GM23338 (cell line): ENCODE measurements at regions not wholly inside any gene's neighbourhood (a gene's known extent, or its start where the extent isn't known, plus 50 kb on each side); places are given as distances from the start of the nearest gene placed in this dataset.

Experiments used
- ATAC-seq: fragments of 200-7000 bp; cut with Tn5 transposase; 3 replicates; pipeline ENCODE4 v1.9.1; 2020
- DNase-seq: peaks from one replicate; pipeline ENCODE4 v3.0.0-alpha.2; 2015; ENCODE audit warnings: low spot score
- H2AFZ ChIP-seq: fragments of 200-600 bp; sonication (generic); 2 replicates; pipeline ENCODE4 v1.8.0; 2016; ENCODE audit warnings: antibody characterized with exemption, mild to moderate bottlenecking, moderate library complexity
- H3F3A ChIP-seq: fragments of 200-600 bp; sonication (generic); replicated peaks from 2 replicates; pipeline ENCODE4 v1.8.0; 2017; ENCODE audit warnings: antibody characterized with exemption, mixed run types, low read depth
- H3K27ac ChIP-seq: fragments of 200-600 bp; sonication (generic); 2 replicates; pipeline ENCODE4 v1.6.1; 2016; ENCODE audit warnings: low read depth
- H3K27me3 ChIP-seq: fragments of 200-600 bp; sonication (generic); 2 replicates; pipeline ENCODE4 v1.8.0; 2016; ENCODE audit warnings: mild to moderate bottlenecking, mixed run types, moderate library complexity; ENCODE audit not compliant: insufficient read depth
- H3K36me3 ChIP-seq: fragments of 200-600 bp; sonication (generic); 2 replicates; pipeline ENCODE4 v1.8.0; 2016; ENCODE audit warnings: mild to moderate bottlenecking; ENCODE audit not compliant: insufficient read depth
- H3K4me1 ChIP-seq: fragments of 200-600 bp; sonication (generic); 2 replicates; pipeline ENCODE4 v1.8.0; 2016; ENCODE audit warnings: mild to moderate bottlenecking, moderate library complexity; ENCODE audit not compliant: insufficient read depth
- H3K4me2 ChIP-seq: fragments of 200-600 bp; sonication (generic); 2 replicates; pipeline ENCODE4 v1.7.1; 2017; ENCODE audit warnings: mixed run types
- H3K4me3 ChIP-seq: fragments of 200-600 bp; sonication (generic); 2 replicates; pipeline ENCODE4 v1.6.1; 2016; ENCODE audit warnings: mixed run types
- H3K79me2 ChIP-seq: fragments of 200-600 bp; sonication (generic); replicated peaks from 2 replicates; pipeline ENCODE4 v1.8.0; 2017; ENCODE audit warnings: mild to moderate bottlenecking; ENCODE audit not compliant: insufficient read depth
- H3K9me2 ChIP-seq: fragments of 200-600 bp; sonication (generic); 2 replicates; pipeline ENCODE4 v1.8.0; 2017; ENCODE audit not compliant: insufficient read depth
- H4K20me1 ChIP-seq: fragments of 200-600 bp; sonication (generic); replicated peaks from 2 replicates; pipeline ENCODE4 v1.8.0; 2017; ENCODE audit warnings: mild to moderate bottlenecking; ENCODE audit not compliant: insufficient read depth
- H3K27ac Mint-ChIP-seq: 2 replicates; pipeline ENCODE4 v1.8.0; 2020; ENCODE audit warnings: inconsistent platforms, mild to moderate bottlenecking, moderate library complexity, mixed read lengths
- H3K27me3 Mint-ChIP-seq: 3 replicates; pipeline ENCODE4 v1.8.0; 2022; ENCODE audit warnings: low read depth, mild to moderate bottlenecking, moderate library complexity, mixed read lengths, inconsistent platforms; ENCODE audit not compliant: insufficient read depth, poor library complexity
- H3K36me3 Mint-ChIP-seq: 3 replicates; pipeline ENCODE4 v1.8.0; 2021; ENCODE audit warnings: low read depth, mild to moderate bottlenecking, inconsistent platforms, moderate library complexity, mixed read lengths
- H3K4me1 Mint-ChIP-seq: 3 replicates; pipeline ENCODE4 v1.8.0; 2020; ENCODE audit warnings: mild to moderate bottlenecking, inconsistent platforms, mixed read lengths
- H3K4me3 Mint-ChIP-seq: 3 replicates; pipeline ENCODE4 v1.8.0; 2021; ENCODE audit warnings: moderate library complexity, mild to moderate bottlenecking, inconsistent platforms, mixed read lengths
- H3K9me3 Mint-ChIP-seq: 3 replicates; pipeline ENCODE4 v1.8.0; 2020; ENCODE audit warnings: moderate library complexity, mild to moderate bottlenecking, inconsistent platforms, mixed read lengths
- CREB1 ChIP-seq: fragments of 250-450 bp; sonication (Bioruptor Pico); IDR thresholded peaks from 2 replicates; pipeline ENCODE4 v1.5.0; 2020; ENCODE audit warnings: low read depth, mild to moderate bottlenecking, moderate library complexity
- NANOG ChIP-seq: IDR thresholded peaks from 2 replicates; pipeline ENCODE4 v1.6.1; 2016; ENCODE audit warnings: antibody characterized with exemption, borderline replicate concordance
- POLR2AphosphoS5 ChIP-seq: IDR thresholded peaks from 2 replicates; pipeline ENCODE4 v1.6.1; 2016; ENCODE audit warnings: antibody characterized with exemption, low read depth
- ZNF462 ChIP-seq: fragments of 250-450 bp; sonication (Bioruptor Pico); IDR thresholded peaks from 2 replicates; pipeline ENCODE4 v1.5.0; 2020; ENCODE audit warnings: mild to moderate bottlenecking, moderate library complexity

GRCh38 chr3:26799679-26800317 is 177.2 kb downstream of the LRRC3B start:
- no peak overlapping the region for H3K4me3 ChIP-seq
- Mint-ChIP-seq H3K4me3 (no peak overlapping the region), H3K4me1 (no peaks in the 10 kb centered on the region), H3K36me3 (no peaks in the 10 kb centered on the region), H3K9me3 (no peaks in the 10 kb centered on the region), H3K27ac (no peak overlapping the region), H3K27me3 (no peaks in the 10 kb centered on the region)
- no peaks in the 10 kb centered on the region for H3K36me3 ChIP-seq
- H3K9me2 ChIP-seq = no peaks in the 10 kb centered on the region
- H3K79me2 ChIP-seq = no peaks in the 10 kb centered on the region
- ATAC-seq = no peak
- no peaks in the 10 kb centered on the region for H3K27me3 ChIP-seq
- H2AFZ ChIP-seq = no peak overlapping the region
- DNase-seq = no peak
- no peaks in the 10 kb centered on the region for H4K20me1 ChIP-seq
- no peaks in the 10 kb centered on the region for H3F3A ChIP-seq
- H3K4me2 ChIP-seq = no peak overlapping the region
- no peaks in the 10 kb centered on the region for H3K4me1 ChIP-seq
- no peak for TF ChIP-seq NANOG
- no peak for TF ChIP-seq ZNF462
- H3K27ac ChIP-seq = no peak overlapping the region

- DNase-seq = no peak
- Mint-ChIP-seq H3K27me3 (no peaks in the 10 kb centered on the region), H3K4me3 (no peak overlapping the region), H3K36me3 (no peaks in the 10 kb centered on the region), H3K9me3 (peaks cover 3% of the 10 kb centered on the region; the same call in 2 of the 3 replicates), H3K4me1 (no peaks in the 10 kb centered on the region), H3K27ac (no peak overlapping the region)
- H3K4me2 ChIP-seq = no peak overlapping the region
- no peaks in the 10 kb centered on the region for H3K27me3 ChIP-seq
- no peak overlapping the region for H3K27ac ChIP-seq
- H3K4me1 ChIP-seq = no peaks in the 10 kb centered on the region
- no peak for TF ChIP-seq NANOG
- TF ChIP-seq POLR2AphosphoS5 = no peak
- TF ChIP-seq CREB1 (CRISPR knock-in tag) = no peak
- no peak overlapping the region for H2AFZ ChIP-seq
- ATAC-seq = no peak
- H3K9me2 ChIP-seq = no peaks in the 10 kb centered on the region
- H3K79me2 ChIP-seq = no peaks in the 10 kb centered on the region
- H4K20me1 ChIP-seq = no peaks in the 10 kb centered on the region
- H3K36me3 ChIP-seq = no peaks in the 10 kb centered on the region
- H3F3A ChIP-seq = no peaks in the 10 kb centered on the region
- no peak overlapping the region for H3K4me3 ChIP-seq
These were observed 184.7 kb downstream of the LRRC3B start for GRCh38 chr3:26807272-26807671.
